ENCODE measurements at regions not wholly inside any gene's neighbourhood (a gene's known extent, or its start where the extent isn't known, plus 50 kb on each side); places are given as distances from the start of the nearest gene placed in this dataset.

DNA sequence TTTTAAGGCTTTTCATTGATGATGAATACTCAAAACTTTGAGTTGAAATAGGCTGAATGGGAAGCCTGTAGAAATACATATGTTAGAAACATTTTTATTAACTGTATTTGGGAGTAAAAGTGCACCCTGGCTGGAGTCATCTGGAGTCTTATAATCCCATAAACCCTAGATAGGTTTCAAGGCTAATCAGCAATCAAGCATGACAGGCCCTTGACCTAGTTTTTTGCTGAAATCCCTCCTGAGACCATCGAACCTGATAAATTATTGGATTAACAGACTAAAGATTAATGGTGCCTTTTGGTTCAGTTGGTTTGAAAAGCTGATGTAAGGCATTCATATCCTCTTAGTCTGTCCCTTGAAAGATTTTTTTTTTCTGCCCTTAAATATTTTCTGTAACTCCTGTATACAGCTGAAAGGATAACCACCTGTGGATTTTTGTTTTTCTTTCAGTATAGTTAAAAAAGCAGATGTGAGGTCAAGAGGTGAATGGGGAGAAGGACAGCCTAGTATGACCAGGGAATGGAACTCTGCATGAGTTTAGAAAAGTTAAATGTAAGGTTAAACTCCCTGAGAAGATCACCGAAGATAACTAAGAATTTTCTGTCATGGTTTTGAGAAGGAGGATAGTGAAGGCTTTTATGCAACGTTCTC, 69.4 kb upstream of the STXBP5L start:
- DNase-seq, result peak; percentile 25

DNA sequence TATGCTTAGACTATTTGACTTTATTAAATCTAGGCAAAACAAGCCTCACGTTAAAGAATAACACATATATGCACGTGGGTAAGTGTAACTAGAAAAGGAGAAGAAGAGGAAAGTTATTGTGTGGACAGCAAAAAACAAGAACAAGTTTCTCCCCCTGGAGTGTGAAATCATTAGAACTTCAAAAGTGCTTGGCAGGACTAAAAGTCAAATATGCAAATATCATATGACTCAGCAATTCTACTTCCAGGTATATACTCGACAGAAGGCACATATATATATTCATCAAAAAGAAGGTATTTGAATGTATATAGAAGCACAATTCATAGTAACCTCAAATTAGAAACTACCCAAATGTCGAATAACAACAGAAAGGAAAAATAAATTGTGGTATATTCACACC, 68.9 kb upstream of the STXBP5L start:
- DNase-seq, result no peak

- no peak for DNase-seq
Observed at GRCh38 chr3:120841264-120841663, 66.7 kb upstream of the STXBP5L start.

- peak; percentile 6 for DNase-seq
Observed at GRCh38 chr3:120846073-120846472, 61.9 kb upstream of the STXBP5L start.

- DNase-seq, result no peak
Observed at GRCh38 chr3:120848503-120848902, 59.5 kb upstream of the STXBP5L start.

DNA sequence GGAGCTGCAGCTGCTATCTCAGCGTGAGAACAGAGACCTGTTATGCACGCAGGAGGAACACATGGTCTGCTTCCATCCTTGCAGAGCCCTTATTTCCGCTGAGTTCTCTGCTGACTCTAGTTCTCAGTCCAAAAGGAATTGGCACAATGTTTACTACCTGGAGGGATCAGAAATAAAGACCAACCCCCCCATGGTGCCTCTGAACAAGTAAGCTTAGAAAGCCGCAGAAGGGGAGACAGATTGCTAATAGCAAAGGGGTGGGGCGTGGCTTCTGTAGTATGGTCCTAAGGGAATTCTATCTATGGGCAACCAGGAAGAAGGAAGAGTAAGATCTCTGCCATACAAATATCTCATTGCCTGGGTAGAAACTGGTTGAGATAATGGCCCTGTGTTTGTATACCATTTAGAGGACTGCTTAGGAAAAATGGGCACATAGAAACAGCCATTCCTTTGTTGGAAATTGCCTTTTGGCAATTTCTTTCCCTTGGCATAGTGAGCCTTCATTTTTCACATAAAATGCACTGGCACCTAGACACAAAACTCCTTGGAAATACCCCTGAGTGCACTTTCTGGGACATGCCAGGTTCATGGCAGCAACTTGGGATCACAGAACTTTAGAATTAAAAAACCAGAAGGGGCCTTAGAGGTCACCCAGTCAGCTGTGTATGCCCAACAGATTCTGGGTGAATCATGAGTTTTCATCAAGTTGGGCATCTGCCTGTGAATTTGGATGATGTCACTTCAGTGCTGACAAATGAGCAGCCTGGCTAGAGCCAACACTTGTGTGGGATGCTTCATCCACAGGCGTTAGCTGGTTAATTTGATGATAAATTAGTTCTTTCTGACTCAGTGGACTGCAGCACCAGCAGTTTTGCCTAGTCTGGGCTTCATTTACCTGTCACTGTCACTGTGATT, 57.4 kb upstream of the STXBP5L start:
- DNase-seq, result peak; percentile 14

DNA sequence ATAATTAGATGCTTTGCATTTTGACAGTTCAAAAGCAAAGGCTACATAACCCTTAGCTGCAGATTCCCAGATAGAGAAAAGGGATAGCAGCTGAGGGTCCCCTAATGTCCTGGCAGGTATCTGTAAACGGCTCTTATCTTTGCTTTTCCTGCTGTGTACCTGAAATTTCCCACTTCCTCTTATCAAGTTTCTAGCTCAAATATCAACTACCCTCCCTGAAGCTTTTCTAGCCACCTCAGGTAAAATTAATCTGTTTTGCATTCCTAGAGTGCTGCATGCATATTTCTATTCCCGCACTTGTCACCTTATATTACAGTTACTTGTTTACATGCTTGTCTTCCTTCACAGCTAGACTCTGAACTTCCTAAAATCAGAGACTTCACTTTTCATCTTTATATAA, 55.6 kb upstream of the STXBP5L start:
- peak; percentile 34 for DNase-seq

DNA sequence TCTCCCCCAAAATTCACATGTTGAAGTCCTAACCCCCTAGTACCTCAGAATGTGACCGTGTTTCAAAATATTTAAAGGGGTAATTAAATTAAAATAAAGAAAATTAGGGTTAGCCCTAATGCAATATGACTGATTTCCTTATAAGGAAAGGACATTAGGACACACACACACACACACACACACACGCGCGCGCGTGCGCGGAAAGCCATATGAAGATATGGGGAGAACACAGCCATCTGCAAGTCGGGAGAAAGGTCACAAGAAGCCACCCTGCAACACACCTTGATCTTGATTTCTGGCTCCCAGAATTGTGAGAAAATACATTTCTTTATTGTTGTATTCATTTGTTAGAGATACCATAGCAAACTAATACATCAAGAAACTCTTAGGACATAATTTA, 54.6 kb upstream of the STXBP5L start:
- DNase-seq, result no peak

DNA sequence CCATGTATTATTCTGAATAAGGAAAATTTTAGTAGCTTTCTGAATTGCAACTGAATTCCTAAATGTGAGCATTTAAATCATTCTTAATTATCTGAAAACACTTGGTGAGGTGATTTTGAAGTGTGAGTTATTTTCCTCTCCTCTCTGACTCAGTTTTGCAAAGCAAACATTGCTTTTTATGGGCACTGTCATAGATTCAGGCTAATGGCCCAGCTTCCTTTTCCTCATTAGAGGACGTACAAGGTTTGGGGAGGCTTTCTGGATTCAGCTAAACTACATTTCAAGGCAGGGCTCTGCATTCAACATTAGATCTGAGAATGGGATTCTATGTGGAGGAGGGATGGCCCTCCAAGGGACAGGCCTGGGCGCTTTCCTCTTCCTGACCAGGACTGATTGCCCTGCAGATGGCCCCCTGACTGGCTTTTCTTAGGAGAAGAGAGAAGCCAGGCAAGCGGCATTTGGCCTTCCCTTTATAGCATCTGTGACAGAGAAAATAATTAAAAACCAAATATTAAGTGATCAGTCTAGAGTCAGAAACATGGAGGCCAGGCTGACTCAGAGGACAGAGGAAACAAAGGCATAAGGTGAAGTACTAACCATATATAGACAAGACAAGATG, 53.0 kb upstream of the STXBP5L start:
- DNase-seq, result no peak

DNA sequence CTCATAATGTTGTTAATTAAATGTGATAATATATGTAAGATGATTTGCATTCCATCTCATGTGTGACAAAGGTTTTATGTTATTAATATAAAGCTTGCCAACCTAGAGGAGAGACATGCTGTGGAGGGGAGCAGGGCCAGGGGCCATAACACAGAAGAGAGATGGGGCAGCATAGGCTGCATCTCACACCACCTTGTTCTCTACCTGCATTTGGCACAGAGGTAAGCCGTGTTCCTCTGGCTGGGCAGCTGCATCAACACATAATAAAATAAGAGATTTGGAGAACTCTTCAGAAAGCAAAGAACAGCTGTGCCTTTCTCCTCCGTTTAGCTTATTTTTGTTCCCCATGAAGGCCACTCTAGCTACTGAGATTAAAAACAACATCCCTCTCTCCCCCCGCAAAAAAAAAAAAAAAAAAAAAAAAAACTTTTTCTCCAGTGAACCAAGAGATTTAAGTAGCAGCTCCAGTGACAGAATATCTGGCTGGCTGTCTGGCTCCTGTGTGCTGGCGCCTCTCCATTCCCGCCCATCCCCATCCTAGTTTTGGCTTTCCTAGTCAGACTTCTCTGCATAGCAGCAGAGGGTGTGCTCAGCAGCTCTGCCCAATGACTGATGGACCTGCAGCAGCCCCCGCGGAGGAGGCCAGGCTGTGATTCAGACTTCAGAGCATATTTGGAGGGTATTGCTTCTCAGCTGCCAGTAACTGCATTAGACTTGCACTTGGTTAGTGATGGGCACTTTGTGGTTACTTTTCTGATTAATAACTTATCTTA, 52.2 kb upstream of the STXBP5L start:
- peak; percentile 27 for DNase-seq

Data from eye (tissue), 1 donor.